ENCODE measurements at regions not wholly inside any gene's neighbourhood (a gene's known extent, or its start where the extent isn't known, plus 50 kb on each side); places are given as distances from the start of the nearest gene placed in this dataset.

DNA sequence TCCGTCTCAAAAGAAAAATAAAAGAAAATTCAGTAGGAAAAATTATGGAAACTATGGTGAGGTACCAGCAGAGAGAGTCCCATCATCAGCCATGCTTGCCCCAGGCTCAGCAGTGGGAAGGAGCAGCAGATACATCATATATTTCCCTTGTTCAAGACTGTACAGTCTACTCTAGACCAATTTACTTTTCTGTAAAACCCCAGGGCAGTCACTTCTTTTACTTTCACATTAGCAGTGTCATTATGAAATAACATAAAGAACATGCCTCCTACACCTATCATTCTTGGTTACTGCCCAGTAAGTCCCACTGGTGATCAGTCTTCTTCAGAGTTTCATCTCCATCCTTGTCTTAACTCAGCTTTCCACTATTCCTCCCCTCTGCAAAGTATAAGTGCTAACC is 1145.0 kb downstream of the MAT2B start:
- no peaks in the 10 kb centered on the region for H4K20me1 ChIP-seq (replicated peaks; ENCODE audit: control insufficient read depth, extremely low read depth, insufficient read depth, low read length)
- H3K36me3 ChIP-seq (ENCODE audit: control insufficient read depth in 2 of 2, extremely low read depth in 1 of 2, insufficient read depth in 2 of 2, low read length in 2 of 2), result no peaks in the 10 kb centered on the region
- dilution Hi-C loops (cut with MboI; ENCODE audit: extremely low pct_ligation_motif_present, low sequenced_read_pairs), result no loop called here
- H3K9me1 ChIP-seq (replicated peaks; ENCODE audit: control insufficient read depth, extremely low read depth, insufficient read depth, low read length), result no peaks in the 10 kb centered on the region
- no TSS peak for BruUV-seq (replicated peaks)
- H3K4me2 ChIP-seq (ENCODE audit: insufficient read depth, low read length), result no peak overlapping the region
- TF ChIP-seq POLR2AphosphoS5 (IDR thresholded peaks at IDR 0.05; ENCODE audit: insufficient read depth, low read depth, low read length) (no peak), JUN (IDR thresholded peaks at IDR 0.05; ENCODE audit: borderline replicate concordance, insufficient read depth, insufficient read length, low read depth) (no peak), MYC (IDR thresholded peaks at IDR 0.05; ENCODE audit: low read depth, low read length) (no peak), GATA2 (IDR thresholded peaks at IDR 0.05; ENCODE audit: insufficient read depth, insufficient read length, low read depth, low read length) (no peak), POLR2A (IDR thresholded peaks at IDR 0.05; ENCODE audit: low read depth, low read length) (no peak), EZH2 (IDR thresholded peaks at IDR 0.05; ENCODE audit: borderline replicate concordance, low read depth, low read length, severe bottlenecking) (no peak)
- TF ChIP-seq, protein P1, sequence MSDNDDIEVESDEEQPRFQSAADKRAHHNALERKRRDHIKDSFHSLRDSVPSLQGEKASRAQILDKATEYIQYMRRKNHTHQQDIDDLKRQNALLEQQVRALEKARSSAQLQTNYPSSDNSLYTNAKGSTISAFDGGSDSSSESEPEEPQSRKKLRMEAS (IDR thresholded peaks at IDR 0.05; ENCODE audit: insufficient read depth, insufficient read length), result no peak
- TF ChIP-seq, protein P2, sequence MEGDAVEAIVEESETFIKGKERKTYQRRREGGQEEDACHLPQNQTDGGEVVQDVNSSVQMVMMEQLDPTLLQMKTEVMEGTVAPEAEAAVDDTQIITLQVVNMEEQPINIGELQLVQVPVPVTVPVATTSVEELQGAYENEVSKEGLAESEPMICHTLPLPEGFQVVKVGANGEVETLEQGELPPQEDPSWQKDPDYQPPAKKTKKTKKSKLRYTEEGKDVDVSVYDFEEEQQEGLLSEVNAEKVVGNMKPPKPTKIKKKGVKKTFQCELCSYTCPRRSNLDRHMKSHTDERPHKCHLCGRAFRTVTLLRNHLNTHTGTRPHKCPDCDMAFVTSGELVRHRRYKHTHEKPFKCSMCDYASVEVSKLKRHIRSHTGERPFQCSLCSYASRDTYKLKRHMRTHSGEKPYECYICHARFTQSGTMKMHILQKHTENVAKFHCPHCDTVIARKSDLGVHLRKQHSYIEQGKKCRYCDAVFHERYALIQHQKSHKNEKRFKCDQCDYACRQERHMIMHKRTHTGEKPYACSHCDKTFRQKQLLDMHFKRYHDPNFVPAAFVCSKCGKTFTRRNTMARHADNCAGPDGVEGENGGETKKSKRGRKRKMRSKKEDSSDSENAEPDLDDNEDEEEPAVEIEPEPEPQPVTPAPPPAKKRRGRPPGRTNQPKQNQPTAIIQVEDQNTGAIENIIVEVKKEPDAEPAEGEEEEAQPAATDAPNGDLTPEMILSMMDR (IDR thresholded peaks at IDR 0.05; ENCODE audit: extremely low read depth in 1 of 2, insufficient read depth in 1 of 2, low read depth in 1 of 2, low read length in 2 of 2), result no peak
- no peaks in the 10 kb centered on the region for H3K4me1 ChIP-seq (ENCODE audit: control insufficient read depth, extremely low read depth, insufficient read depth, low read length)
- H3K4me3 ChIP-seq (replicated peaks in 1 of 3; ENCODE audit: insufficient read depth in 1 of 3, low read depth in 1 of 3, low read length in 3 of 3), result no peak overlapping the region
- no peaks in the 10 kb centered on the region for H3K79me2 ChIP-seq (ENCODE audit: control insufficient read depth, insufficient read depth, low read length)
- no peaks in the 10 kb centered on the region for H3K9me3 ChIP-seq (replicated peaks; ENCODE audit: control insufficient read depth, insufficient read depth, low read length)
- DNase-seq (ENCODE audit: low read depth, low spot score) (no peak), FAIRE-seq (no peak)
- no peak overlapping the region for H2AFZ ChIP-seq (ENCODE audit: low read depth, low read length)
- no peak overlapping the region for H3K9ac ChIP-seq (replicated peaks; ENCODE audit: extremely low read depth, insufficient read depth, low read length)
- intact Hi-C loops (cut with micrococcal nuclease), result no loop called here
- POLR2A ChIA-PET, result no interaction called here
- no peak overlapping the region for H3K27ac ChIP-seq (ENCODE audit: insufficient read depth, low read depth, low read length)
- H3K27me3 ChIP-seq (ENCODE audit: control insufficient read depth in 2 of 2, insufficient read depth in 2 of 2, low read length in 2 of 2), result no peaks in the 10 kb centered on the region
- CTCF ChIA-PET, result no interaction called here

All from endothelial cell of umbilical vein (primary cell).